Peyer's patch (tissue), 4 donors: ENCODE measurements at regions not wholly inside any gene's neighbourhood (a gene's known extent, or its start where the extent isn't known, plus 50 kb on each side); places are given as distances from the start of the nearest gene placed in this dataset.

Source experiments
- DNase-seq, 3 donors: peaks; one replicate each; pipeline ENCODE4 v3.0.0-alpha.2; 2017 to 2019
- H3K27ac ChIP-seq, 4 donors: fragments of 200-600 bp; sonication (generic); one replicate each; pipeline ENCODE4 v1.5.1; 2016 to 2019
- H3K27me3 ChIP-seq, 2 donors: fragments of 200-600 bp; sonication (generic); one replicate each; pipeline ENCODE4 v1.5.1; 2019
- H3K36me3 ChIP-seq, 3 donors: fragments of 200-600 bp; sonication (generic); one replicate each; pipeline ENCODE4 v1.5.1; 2016 to 2019
- H3K4me1 ChIP-seq, 4 donors: fragments of 200-600 bp; sonication (generic); one replicate each; pipeline ENCODE4 v1.5.1; 2016 to 2019
- H3K4me3 ChIP-seq, 4 donors: fragments of 200-600 bp; sonication (generic); 1 replicate in 3 of 4; 2 replicates in 1 of 4; pipeline ENCODE4 v1.5.1; 2016 to 2019; ENCODE audit warnings: mild to moderate bottlenecking in 1 of 4
- H3K9me3 ChIP-seq, 4 donors: fragments of 200-600 bp; sonication (generic); one replicate each; pipeline ENCODE4 v1.5.1; 2016 to 2019; ENCODE audit warnings: mild to moderate bottlenecking in 1 of 4
- CTCF ChIP-seq, 6 experiments: fragments of 450-650 bp in 4 of 6; fragments of 200-600 bp in 2 of 6; sonication (generic) in 1 of 6; IDR thresholded peaks; one replicate each; pipeline ENCODE4 v1.5.1; 2017 to 2019; ENCODE audit warnings: antibody characterized with exemption in 6 of 6, mild to moderate bottlenecking in 3 of 6, moderate library complexity in 1 of 6
- POLR2A ChIP-seq, 2 donors: fragments of 450-650 bp; IDR thresholded peaks; one replicate each; pipeline ENCODE4 v1.5.1; 2017; ENCODE audit warnings: antibody characterized with exemption in 2 of 2, mild to moderate bottlenecking in 2 of 2, moderate library complexity in 2 of 2

GRCh38 chr9:15361737-15362136 is 54.7 kb upstream of the TTC39B start:
- no peaks in the 10 kb centered on the region for H3K9me3 ChIP-seq

GRCh38 chr9:15357050-15357653 is 50.1 kb upstream of the TTC39B start:
- H3K4me1 ChIP-seq: no peaks in the 10 kb centered on the region
- H3K27ac ChIP-seq: peak overlapping the region in 1 of 4 donors; percentile 27

More at GRCh38 chr9:15361737-15362136, 54.7 kb upstream of the TTC39B start:
- H3K4me1 ChIP-seq: no peaks in the 10 kb centered on the region
- no peak overlapping the region for H3K27ac ChIP-seq
- TF ChIP-seq CTCF (IDR thresholded peaks at IDR 0.05) (no peak), POLR2A (IDR thresholded peaks at IDR 0.05) (no peak)
- no peak for DNase-seq
- H3K27me3 ChIP-seq: no peaks in the 10 kb centered on the region
- no peaks in the 10 kb centered on the region for H3K36me3 ChIP-seq
- no peak overlapping the region for H3K4me3 ChIP-seq

More at GRCh38 chr9:15357050-15357653, 50.1 kb upstream of the TTC39B start:
- TF ChIP-seq CTCF (IDR thresholded peaks at IDR 0.05): peak in 4 of 6 experiments; percentile 22 to 65 (median 54)
- TF ChIP-seq POLR2A (IDR thresholded peaks at IDR 0.05): peak in 1 of 2 donors; percentile 12
- Histone ChIP-seq H3K4me3 (no peak overlapping the region), H3K9me3 (no peaks in the 10 kb centered on the region), H3K27me3 (no peaks in the 10 kb centered on the region), H3K36me3 (no peaks in the 10 kb centered on the region)
- DNase-seq: peak; percentile 39 to 82 (median 77)
